ENCODE measurements at regions not wholly inside any gene's neighbourhood (a gene's known extent, or its start where the extent isn't known, plus 50 kb on each side); places are given as distances from the start of the nearest gene placed in this dataset.

- TF ChIP-seq CTCF (IDR thresholded peaks at IDR 0.05; ENCODE audit: low read length): no peak
- no peak for TF ChIP-seq EZH2 (optimal IDR thresholded peaks at IDR 0.05; ENCODE audit: low read depth, low read length)
- TF ChIP-seq EZH2phosphoT487 (IDR thresholded peaks at IDR 0.05; ENCODE audit: low read length): no peak
Measured at GRCh38 chr4:111435986-111436744, 709.1 kb upstream of the FAM241A start.

Data from MM.1S (cell line).